Gastroesophageal sphincter (tissue), 4 donors: ENCODE measurements at regions not wholly inside any gene's neighbourhood (a gene's known extent, or its start where the extent isn't known, plus 50 kb on each side); places are given as distances from the start of the nearest gene placed in this dataset.

Source experiments
- ATAC-seq: fragments of 150-250 bp; one replicate; pipeline ENCODE4 v1.9.1; 2016; ENCODE audit warnings: mild to moderate bottlenecking, moderate library complexity
- H3K27ac ChIP-seq, 4 donors: fragments of 200-600 bp; sonication (generic) in 3 of 4; 1 replicate in 3 of 4; 2 replicates in 1 of 4; pipeline ENCODE4 v1.5.1; 2016 to 2019
- H3K27me3 ChIP-seq: fragments of 200-600 bp; sonication (generic); one replicate; pipeline ENCODE4 v1.5.1; 2019
- H3K36me3 ChIP-seq, 2 donors: fragments of 200-600 bp; sonication (generic); one replicate each; pipeline ENCODE4 v1.5.1; 2019; ENCODE audit warnings: control low read depth in 1 of 2
- H3K4me1 ChIP-seq, 3 donors: fragments of 200-600 bp; sonication (generic); 1 replicate in 2 of 3; 2 replicates in 1 of 3; pipeline ENCODE4 v1.5.1; 2016 to 2019; ENCODE audit warnings: control low read depth in 2 of 3
- H3K4me3 ChIP-seq, 2 donors: fragments of 200-600 bp; sonication (generic); one replicate each; pipeline ENCODE4 v1.5.1; 2019; ENCODE audit warnings: mild to moderate bottlenecking in 1 of 2, moderate library complexity in 1 of 2
- H3K9me3 ChIP-seq, 3 donors: fragments of 200-600 bp; sonication (generic); one replicate each; pipeline ENCODE4 v1.5.1; 2017 to 2019; ENCODE audit warnings: control low read depth in 2 of 3
- CTCF ChIP-seq, 4 experiments: fragments of 200-600 bp in 2 of 4; fragments of 450-650 bp in 2 of 4; sonication (generic) in 1 of 4; IDR thresholded peaks; one replicate each; pipeline ENCODE4 v1.5.1; 2017 to 2019; ENCODE audit warnings: antibody characterized with exemption in 4 of 4, mild to moderate bottlenecking in 2 of 4, moderate library complexity in 2 of 4
- EP300 ChIP-seq: sonication (generic); formaldehyde crosslinking; IDR thresholded peaks from one replicate; pipeline ENCODE4 v1.6.1; 2017; ENCODE audit warnings: antibody characterized with exemption, mild to moderate bottlenecking
- POLR2A ChIP-seq, 2 donors: fragments of 450-650 bp; IDR thresholded peaks; one replicate each; pipeline ENCODE4 v1.6.1; 2017; ENCODE audit warnings: antibody characterized with exemption in 2 of 2, mild to moderate bottlenecking in 2 of 2, moderate library complexity in 1 of 2
- POLR2AphosphoS5 ChIP-seq: sonication (generic); formaldehyde crosslinking; IDR thresholded peaks from one replicate; pipeline ENCODE4 v1.6.1; 2017; ENCODE audit warnings: antibody characterized with exemption
- WGBS, 2 donors: methylation state at CpG; one replicate each; pipeline ENCODE4 v1.1.5; 2018; ENCODE audit warnings: low coverage in 1 of 2; 5-methylcytosine and 5-hydroxymethylcytosine counted together

GRCh38 chr4:124540014-124540413, 172.5 kb downstream of the ANKRD50 start:
- TF ChIP-seq EP300 = no peak
- TF ChIP-seq POLR2A (IDR thresholded peaks at IDR 0.05) = no peak
- TF ChIP-seq POLR2AphosphoS5 = no peak
- TF ChIP-seq CTCF (IDR thresholded peaks at IDR 0.05) = no peak
- H3K9me3 ChIP-seq = no peaks in the 10 kb centered on the region
- ATAC-seq = no peak
- no peaks in the 10 kb centered on the region for H3K27me3 ChIP-seq
- 90 to 91% methylated on average over 3 of the region's 3 CpGs for WGBS, 2 donors
- H3K36me3 ChIP-seq = no peaks in the 10 kb centered on the region
- no peaks in the 10 kb centered on the region for H3K4me1 ChIP-seq
- H3K4me3 ChIP-seq = no peak overlapping the region
- H3K27ac ChIP-seq = no peak overlapping the region

GRCh38 chr4:124541652-124542420, 170.7 kb downstream of the ANKRD50 start:
- Histone ChIP-seq H3K9me3 (no peaks in the 10 kb centered on the region), H3K36me3 (no peaks in the 10 kb centered on the region), H3K27ac (no peak overlapping the region), H3K27me3 (no peaks in the 10 kb centered on the region), H3K4me3 (no peak overlapping the region), H3K4me1 (no peaks in the 10 kb centered on the region)
- TF ChIP-seq POLR2AphosphoS5 (no peak), CTCF (IDR thresholded peaks at IDR 0.05) (no peak), EP300 (no peak), POLR2A (IDR thresholded peaks at IDR 0.05) (no peak)
- 70 to 77% methylated on average over 4 of the region's 4 CpGs for WGBS, 2 donors
- no peak for ATAC-seq

- TF ChIP-seq POLR2A (IDR thresholded peaks at IDR 0.05) (no peak), CTCF (IDR thresholded peaks at IDR 0.05) (no peak), EP300 (no peak), POLR2AphosphoS5 (no peak)
- Histone ChIP-seq H3K36me3 (no peaks in the 10 kb centered on the region), H3K27ac (no peak overlapping the region), H3K4me1 (no peaks in the 10 kb centered on the region), H3K9me3 (peaks cover 0 to 3% (median 0%) of the 10 kb centered on the region in 3 donors), H3K4me3 (no peak overlapping the region), H3K27me3 (no peaks in the 10 kb centered on the region)
- 85 to 89% methylated on average over 4 to 8 of the region's 8 CpGs for WGBS, 2 donors
- ATAC-seq = no peak
Measured at GRCh38 chr4:124555959-124556358, 156.6 kb downstream of the ANKRD50 start.

GRCh38 chr4:124564121-124564520, 148.4 kb downstream of the ANKRD50 start:
- peaks cover 0 to 4% (median 0%) of the 10 kb centered on the region in 3 donors for H3K9me3 ChIP-seq
- no peaks in the 10 kb centered on the region for H3K36me3 ChIP-seq
- H3K4me1 ChIP-seq = no peaks in the 10 kb centered on the region
- H3K4me3 ChIP-seq = no peak overlapping the region
- 57 to 85% methylated on average over 1 of the region's 1 CpG for WGBS, 2 donors
- H3K27ac ChIP-seq = no peak overlapping the region
- ATAC-seq = no peak
- no peak for TF ChIP-seq CTCF (IDR thresholded peaks at IDR 0.05)
- TF ChIP-seq EP300 = no peak
- TF ChIP-seq POLR2AphosphoS5 = no peak
- TF ChIP-seq POLR2A (IDR thresholded peaks at IDR 0.05) = no peak
- no peaks in the 10 kb centered on the region for H3K27me3 ChIP-seq

- H3K4me3 ChIP-seq = no peak overlapping the region
- TF ChIP-seq EP300 = no peak
- TF ChIP-seq POLR2AphosphoS5 = no peak
- TF ChIP-seq CTCF (IDR thresholded peaks at IDR 0.05) = no peak
- TF ChIP-seq POLR2A (IDR thresholded peaks at IDR 0.05) = no peak
- peaks cover 0 to 4% (median 0%) of the 10 kb centered on the region in 3 donors for H3K9me3 ChIP-seq
- no peaks in the 10 kb centered on the region for H3K4me1 ChIP-seq
- no peak overlapping the region for H3K27ac ChIP-seq
- no peaks in the 10 kb centered on the region for H3K27me3 ChIP-seq
- no peaks in the 10 kb centered on the region for H3K36me3 ChIP-seq
- ATAC-seq = no peak
- 68 to 72% methylated on average over 4 of the region's 4 CpGs for WGBS, 2 donors
Measured at GRCh38 chr4:124565371-124565770, 147.2 kb downstream of the ANKRD50 start.
